Erythroblast (primary cell): ENCODE measurements at regions not wholly inside any gene's neighbourhood (a gene's known extent, or its start where the extent isn't known, plus 50 kb on each side); places are given as distances from the start of the nearest gene placed in this dataset.
"Not testable (repeated sequence)": the region's sequence is repeated elsewhere in the genome, so short reads cannot be mapped to it uniquely, and the experiment has no call there.

Source experiments
- DNase-seq, 2 experiments: peaks; one replicate each; lab custom pipeline; 2025; lab: John Stamatoyannopoulos, UW
- GATA1 ChIP-seq: IDR thresholded peaks from 2 replicates; pipeline ENCODE4 v1.6.1; 2011; ENCODE audit warnings: low read depth, mild to moderate bottlenecking, control low read depth, low read length, moderate library complexity
- POLR2A ChIP-seq: IDR thresholded peaks from 2 replicates; pipeline ENCODE4 v1.6.1; 2011; ENCODE audit warnings: mild to moderate bottlenecking, low read length

DNA sequence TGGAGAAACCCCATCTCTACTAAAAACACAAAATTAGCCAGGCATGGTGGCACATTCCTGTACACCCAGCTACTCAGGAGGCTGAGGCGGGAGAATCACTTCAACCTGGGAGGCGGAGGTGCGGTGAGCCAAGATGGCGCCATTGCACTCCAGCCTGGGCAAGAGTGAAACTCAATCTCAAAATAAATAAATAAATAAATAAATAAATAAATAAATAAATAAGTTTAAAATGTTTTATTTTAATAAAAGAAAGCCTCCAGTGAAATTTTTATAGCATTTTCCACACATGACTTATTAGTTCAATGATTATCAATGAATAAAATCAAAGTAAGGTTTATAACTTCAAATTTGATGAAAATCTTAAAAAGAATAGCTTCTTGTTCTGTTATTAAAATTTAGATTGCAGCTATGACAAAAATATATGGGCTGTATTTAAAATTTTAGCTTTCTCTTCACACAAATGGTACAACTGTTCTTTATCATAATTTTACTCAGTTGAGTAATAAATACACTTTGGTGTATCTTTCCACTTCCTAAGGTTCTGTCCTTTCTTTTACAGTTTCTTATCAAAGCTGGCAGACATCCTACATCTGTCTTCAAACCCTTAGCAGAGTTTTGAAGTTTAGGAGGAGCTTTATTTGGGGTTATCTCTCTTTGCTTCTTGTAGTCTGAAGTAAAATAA lies 78.4 kb upstream of the ZSWIM2 start:
- TF ChIP-seq GATA1 (no peak), POLR2A (no peak)
- peak in 1 of 2 experiments; percentile 58 for DNase-seq

DNA sequence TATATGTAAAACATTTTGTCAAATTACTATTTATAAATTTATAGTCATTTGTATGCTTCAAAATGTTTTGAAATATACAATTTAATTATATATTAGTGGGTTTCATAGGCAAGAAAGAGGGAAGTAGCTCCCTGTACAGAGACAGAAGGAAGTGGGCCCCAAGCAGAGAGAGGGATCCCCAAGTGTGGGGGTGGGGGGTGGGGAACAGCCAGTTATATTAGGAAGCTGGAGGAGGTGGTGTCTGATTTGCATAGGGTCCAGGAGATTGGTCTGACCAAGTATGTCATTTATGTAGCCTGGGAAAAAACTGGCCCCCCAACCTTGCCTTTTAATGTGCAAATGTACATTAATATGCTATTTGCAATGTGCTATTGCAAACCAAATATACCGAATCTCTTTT lies 76.5 kb upstream of the ZSWIM2 start:
- TF ChIP-seq POLR2A, result no peak
- no peak for DNase-seq

GRCh38 chr2:186922316-186922715 lies 73.3 kb upstream of the ZSWIM2 start:
- DNase-seq, result not testable (repeated sequence)

DNA sequence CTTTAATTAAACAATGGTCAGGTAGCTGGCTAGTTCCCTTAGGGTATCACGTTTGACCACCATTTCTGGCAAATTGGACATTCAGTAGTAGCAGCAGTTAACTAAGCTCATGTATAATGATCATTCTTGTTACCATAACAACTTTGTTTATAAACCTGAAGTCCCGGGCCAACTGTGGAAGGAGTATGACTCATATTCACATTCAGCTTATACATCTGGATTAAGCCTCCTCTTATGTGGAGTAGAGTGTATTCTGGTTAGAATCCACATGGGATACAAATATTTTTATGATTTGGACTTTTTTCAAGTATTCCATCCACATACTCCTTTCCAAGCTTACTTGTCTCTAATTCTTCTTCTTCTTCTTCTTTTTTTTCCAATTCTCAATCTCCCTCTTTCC lies 70.3 kb upstream of the ZSWIM2 start:
- DNase-seq, result no peak
- no peak for TF ChIP-seq GATA1

GRCh38 chr2:186918495-186918894 lies 69.5 kb upstream of the ZSWIM2 start:
- no peak for DNase-seq
- TF ChIP-seq POLR2A (no peak), GATA1 (no peak)

DNA sequence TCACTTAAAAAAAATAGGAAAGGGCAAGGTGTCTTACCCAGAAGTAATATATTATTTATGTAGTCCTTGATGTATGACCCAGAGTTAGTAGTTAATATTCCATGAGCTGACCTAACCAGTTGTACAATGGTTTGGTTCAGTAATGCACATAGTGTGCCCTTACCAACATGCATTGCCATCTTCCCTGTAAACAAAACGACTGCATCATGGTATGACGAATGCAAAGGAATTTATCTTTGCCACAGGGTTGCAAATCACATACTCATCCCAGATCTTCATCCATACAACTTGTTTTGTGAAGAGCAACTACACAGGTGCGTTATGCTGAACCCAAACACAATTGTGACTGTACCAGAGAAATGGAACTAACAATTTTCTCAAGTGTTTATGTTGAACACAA lies 68.9 kb upstream of the ZSWIM2 start:
- TF ChIP-seq POLR2A (no peak), GATA1 (no peak)
- DNase-seq, result no peak

DNA sequence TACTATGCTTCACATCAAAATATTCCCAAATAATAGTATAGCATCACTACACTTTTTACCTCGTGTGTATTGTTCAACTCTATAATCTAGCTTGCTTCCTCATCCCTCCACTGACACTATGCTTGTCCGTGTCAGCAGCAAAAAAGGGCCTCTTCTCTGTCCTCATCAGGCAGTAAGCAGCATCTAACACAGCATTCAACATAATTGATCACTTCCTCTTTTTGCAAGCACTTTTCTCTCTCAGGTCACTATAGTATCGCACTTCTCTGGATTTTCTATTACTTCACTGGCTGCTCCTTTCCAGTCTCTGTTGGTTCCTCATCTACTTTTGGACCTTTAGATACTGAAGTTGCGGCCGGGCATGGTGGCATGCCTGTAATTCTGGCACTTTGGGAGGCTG lies 64.9 kb upstream of the ZSWIM2 start:
- no peak for DNase-seq
- TF ChIP-seq GATA1 (no peak), POLR2A (no peak)

- no peak for TF ChIP-seq POLR2A
- no peak for TF ChIP-seq GATA1
- DNase-seq, result no peak
Observed at GRCh38 chr2:186912979-186913378, 64.0 kb upstream of the ZSWIM2 start.

DNA sequence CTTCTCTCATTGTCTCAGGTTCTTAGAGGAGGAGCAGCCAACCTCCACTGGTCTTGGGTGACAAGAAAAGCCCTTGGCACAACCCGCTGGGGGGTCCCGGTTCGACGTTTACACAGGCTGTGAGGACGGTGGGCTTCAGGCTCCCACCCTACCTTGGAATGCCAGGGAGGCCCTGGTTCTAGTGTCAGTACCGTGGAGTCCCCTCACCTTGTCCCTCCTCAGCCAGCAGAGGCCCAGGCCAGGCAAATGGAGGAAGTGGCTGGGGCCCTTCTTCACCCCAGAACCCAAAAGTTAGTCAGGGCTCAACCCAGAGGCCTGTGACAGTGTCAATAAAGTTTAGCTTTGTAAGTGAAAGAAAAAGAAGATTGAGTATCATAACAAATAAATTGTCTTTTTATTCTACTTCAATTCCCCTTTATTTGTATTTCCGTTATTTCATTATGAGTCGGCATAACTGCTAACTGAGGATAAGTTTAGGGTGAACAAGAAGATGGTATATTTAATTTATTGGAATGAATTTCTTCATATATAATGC lies 62.6 kb upstream of the ZSWIM2 start:
- DNase-seq, result no peak
- no peak for TF ChIP-seq POLR2A
- no peak for TF ChIP-seq GATA1

DNA sequence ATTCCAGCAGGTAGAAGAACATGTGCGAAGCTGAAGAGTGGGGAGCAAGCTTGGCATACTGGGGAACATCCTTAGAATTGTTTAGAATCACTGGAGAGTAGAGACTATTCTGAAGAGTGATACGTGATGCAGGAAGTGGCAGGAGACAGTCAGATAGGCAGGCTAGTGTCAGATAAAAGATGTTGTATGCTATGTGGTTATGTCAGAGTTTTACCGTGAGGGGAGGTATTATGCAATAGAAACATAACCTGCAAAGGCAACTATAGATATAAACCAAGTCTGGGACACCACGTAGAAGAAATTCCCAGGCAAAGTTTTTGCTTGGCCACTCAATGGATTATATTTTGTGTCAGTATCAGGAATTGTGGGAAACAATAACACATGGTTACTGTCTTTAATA lies 62.0 kb upstream of the ZSWIM2 start:
- no peak for DNase-seq
- TF ChIP-seq GATA1, result no peak
- no peak for TF ChIP-seq POLR2A

DNA sequence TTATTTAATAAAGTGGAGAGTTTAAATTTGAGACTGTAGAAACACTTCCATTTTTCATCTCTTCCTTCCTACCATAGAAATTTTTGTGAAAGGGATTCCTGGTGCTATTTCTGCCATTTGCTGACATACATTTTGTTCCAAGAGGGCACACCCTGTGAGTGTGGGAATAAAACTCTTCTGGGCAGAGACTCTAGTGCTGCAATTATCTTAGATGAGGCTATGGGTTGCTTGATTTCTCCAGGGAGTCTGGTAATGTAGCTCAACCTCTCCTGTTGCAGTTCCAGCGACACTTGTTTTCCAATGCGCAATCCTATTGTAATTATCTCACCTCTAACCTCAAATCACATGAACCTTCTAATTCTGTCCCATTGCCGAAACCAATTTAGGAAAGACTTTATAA lies 60.1 kb upstream of the ZSWIM2 start:
- no peak for DNase-seq
- no peak for TF ChIP-seq GATA1

DNA sequence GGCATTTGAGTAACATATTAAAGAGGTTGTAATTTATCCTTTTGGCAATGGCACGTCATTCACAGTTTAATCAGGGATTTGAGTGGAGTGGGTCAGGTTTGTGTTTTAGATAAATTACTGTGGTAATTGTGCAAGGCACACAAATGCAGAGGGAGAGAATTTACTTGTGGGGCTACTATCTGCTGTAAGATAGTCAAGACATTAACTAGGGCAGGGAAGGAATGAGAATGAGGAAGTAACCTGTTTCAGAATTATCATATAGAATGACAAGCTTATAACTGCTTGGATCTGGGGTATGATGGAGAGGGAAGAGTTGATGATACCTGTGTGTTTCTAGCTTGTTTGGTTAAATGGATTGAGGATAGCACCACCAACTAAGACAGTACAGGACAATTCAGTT lies 58.9 kb upstream of the ZSWIM2 start:
- DNase-seq, result no peak
- TF ChIP-seq POLR2A (no peak), GATA1 (no peak)

DNA sequence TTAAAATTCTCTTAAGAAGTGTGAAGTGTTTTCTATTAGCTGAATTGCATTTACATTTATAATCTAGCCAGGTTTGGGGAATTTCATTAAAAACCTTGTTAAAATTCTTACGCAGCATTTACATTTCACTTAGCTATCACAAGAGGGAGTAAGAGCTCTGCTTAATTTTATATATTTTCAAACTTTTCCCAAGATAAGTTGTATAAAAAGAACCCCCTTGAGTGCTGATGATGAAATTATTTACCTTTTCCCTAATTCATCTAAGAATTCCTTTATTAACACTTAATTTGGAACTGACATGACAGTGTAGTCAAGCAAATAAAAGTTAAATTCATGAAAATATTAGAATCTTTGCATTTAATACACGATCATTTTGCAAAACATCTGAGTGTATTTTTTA lies 54.2 kb upstream of the ZSWIM2 start:
- no peak for DNase-seq
- no peak for TF ChIP-seq GATA1
- no peak for TF ChIP-seq POLR2A
